Smooth muscle cell (in vitro differentiated cells): ENCODE measurements at regions not wholly inside any gene's neighbourhood (a gene's known extent, or its start where the extent isn't known, plus 50 kb on each side); places are given as distances from the start of the nearest gene placed in this dataset.

Experiments used
- DNase-seq: peaks from one replicate; lab custom pipeline; 2025; ENCODE audit not compliant: unreplicated experiment; lab: John Stamatoyannopoulos, UW
- H2AFZ ChIP-seq: fragments of 200-600 bp; sonication (generic); 2 replicates; pipeline ENCODE4 v1.6.0; 2016; ENCODE audit warnings: antibody characterized with exemption, low read depth, mild to moderate bottlenecking
- H3F3A ChIP-seq: fragments of 200-600 bp; sonication (generic); 2 replicates; pipeline ENCODE4 v1.6.0; 2017; ENCODE audit warnings: antibody characterized with exemption, low read depth
- H3K27ac ChIP-seq: fragments of 200-600 bp; sonication (generic); 2 replicates; pipeline ENCODE4 v1.5.1; 2016; ENCODE audit warnings: low read depth, mild to moderate bottlenecking
- H3K27me3 ChIP-seq: fragments of 200-600 bp; sonication (generic); 2 replicates; pipeline ENCODE4 v1.6.1; 2016; ENCODE audit warnings: low read depth, mild to moderate bottlenecking
- H3K36me3 ChIP-seq: fragments of 200-600 bp; sonication (generic); 2 replicates; pipeline ENCODE4 v1.5.1; 2016; ENCODE audit warnings: low read depth
- H3K4me1 ChIP-seq: fragments of 200-600 bp; sonication (generic); 2 replicates; pipeline ENCODE4 v1.5.1; 2016; ENCODE audit warnings: low read depth
- H3K4me2 ChIP-seq: fragments of 200-600 bp; sonication (generic); 2 replicates; pipeline ENCODE4 v1.6.0; 2016; ENCODE audit warnings: mild to moderate bottlenecking
- H3K4me3 ChIP-seq: fragments of 200-600 bp; sonication (generic); 2 replicates; pipeline ENCODE4 v1.5.1; 2016; ENCODE audit warnings: mild to moderate bottlenecking
- H3K79me2 ChIP-seq: fragments of 200-600 bp; sonication (generic); 2 replicates; pipeline ENCODE4 v1.6.0; 2016; ENCODE audit warnings: low read depth, mild to moderate bottlenecking
- H3K9ac ChIP-seq: fragments of 200-600 bp; sonication (generic); 2 replicates; pipeline ENCODE4 v1.6.0; 2016; ENCODE audit warnings: low read depth
- H3K9me3 ChIP-seq: fragments of 200-600 bp; sonication (generic); replicated peaks from 2 replicates; pipeline ENCODE4 v1.5.1; 2016; ENCODE audit warnings: low read depth
- H4K20me1 ChIP-seq: fragments of 200-600 bp; sonication (generic); 2 replicates; pipeline ENCODE4 v1.6.0; 2016; ENCODE audit warnings: low read depth
- CTCF ChIP-seq: fragments of 200-600 bp; sonication (generic); IDR thresholded peaks from 2 replicates; pipeline ENCODE4 v1.5.1; 2017; ENCODE audit warnings: borderline replicate concordance, mild to moderate bottlenecking, antibody characterized with exemption; ENCODE audit not compliant: insufficient read depth, poor library complexity, severe bottlenecking
- WGBS: methylation state at CpG from one replicate; pipeline ENCODE4 v1.1.7; 2016; ENCODE audit warnings: low lambda C conversion rate; 5-methylcytosine and 5-hydroxymethylcytosine counted together

GRCh38 chr10:4254101-4254994 is 469.3 kb upstream of the KLF6 start:
- 76% methylated on average over 11 of the region's 11 CpGs for WGBS

GRCh38 chr10:4252701-4253100 is 467.7 kb upstream of the KLF6 start:
- H3K4me1 ChIP-seq: no peaks in the 10 kb centered on the region
- H3K36me3 ChIP-seq: no peaks in the 10 kb centered on the region
- no peak overlapping the region for H3K9ac ChIP-seq
- no peaks in the 10 kb centered on the region for H3K9me3 ChIP-seq
- DNase-seq: no peak
- no peak for TF ChIP-seq CTCF
- no peak overlapping the region for H3K4me2 ChIP-seq
- 100% methylated on average over 2 of the region's 2 CpGs for WGBS
- H3K4me3 ChIP-seq: no peak overlapping the region
- no peak overlapping the region for H3K27ac ChIP-seq
- H3K27me3 ChIP-seq: no peaks in the 10 kb centered on the region
- no peaks in the 10 kb centered on the region for H4K20me1 ChIP-seq
- H3F3A ChIP-seq: no peaks in the 10 kb centered on the region
- no peaks in the 10 kb centered on the region for H3K79me2 ChIP-seq
- H2AFZ ChIP-seq: no peak overlapping the region

More at GRCh38 chr10:4254101-4254994, 469.3 kb upstream of the KLF6 start:
- H3K9ac ChIP-seq: peak overlapping the region; percentile 39
- H3K27ac ChIP-seq: peak overlapping the region; percentile 93
- no peaks in the 10 kb centered on the region for H3F3A ChIP-seq
- no peaks in the 10 kb centered on the region for H3K36me3 ChIP-seq
- H2AFZ ChIP-seq: peak overlapping the region; percentile 42
- no peak for DNase-seq
- H3K4me2 ChIP-seq: no peak overlapping the region
- H3K4me3 ChIP-seq: no peak overlapping the region
- H3K27me3 ChIP-seq: no peaks in the 10 kb centered on the region
- no peaks in the 10 kb centered on the region for H3K79me2 ChIP-seq
- H3K4me1 ChIP-seq: no peaks in the 10 kb centered on the region
- no peak for TF ChIP-seq CTCF
- no peaks in the 10 kb centered on the region for H4K20me1 ChIP-seq
- H3K9me3 ChIP-seq: no peaks in the 10 kb centered on the region

- no peak for DNase-seq
- no peaks in the 10 kb centered on the region for H3K27me3 ChIP-seq
- no peak overlapping the region for H3K4me2 ChIP-seq
- H3K36me3 ChIP-seq: no peaks in the 10 kb centered on the region
- H3F3A ChIP-seq: peaks cover 4% of the 10 kb centered on the region
- H3K9ac ChIP-seq: no peak overlapping the region
- no peaks in the 10 kb centered on the region for H3K9me3 ChIP-seq
- H2AFZ ChIP-seq: no peak overlapping the region
- H3K79me2 ChIP-seq: no peaks in the 10 kb centered on the region
- H4K20me1 ChIP-seq: no peaks in the 10 kb centered on the region
- no peaks in the 10 kb centered on the region for H3K4me1 ChIP-seq
- TF ChIP-seq CTCF: no peak
- no peak overlapping the region for H3K4me3 ChIP-seq
- WGBS: 97% methylated on average over 2 of the region's 2 CpGs
- H3K27ac ChIP-seq: peak overlapping the region; percentile 75
Observed at GRCh38 chr10:4250587-4250887, 465.5 kb upstream of the KLF6 start.
